Progenitor cell of endocrine pancreas (in vitro differentiated cells): ENCODE measurements at regions not wholly inside any gene's neighbourhood (a gene's known extent, or its start where the extent isn't known, plus 50 kb on each side); places are given as distances from the start of the nearest gene placed in this dataset.

Experiments
- DNase-seq: peaks from one replicate; pipeline ENCODE4 v3.0.0; 2021; ENCODE audit warnings: low spot score; ENCODE audit not compliant: unreplicated experiment
- H3K27ac Mint-ChIP-seq: 2 replicates; pipeline ENCODE4 v1.8.0; 2021; ENCODE audit warnings: mild to moderate bottlenecking, moderate library complexity, mixed read lengths
- H3K27me3 Mint-ChIP-seq: 2 replicates; pipeline ENCODE4 v1.8.0; 2021; ENCODE audit warnings: mixed read lengths
- H3K36me3 Mint-ChIP-seq: 2 replicates; pipeline ENCODE4 v1.8.0; 2022; ENCODE audit warnings: mixed read lengths; ENCODE audit not compliant: insufficient read depth
- H3K4me1 Mint-ChIP-seq: 2 replicates; pipeline ENCODE4 v1.8.0; 2021; ENCODE audit warnings: low read depth, mixed read lengths
- H3K4me3 Mint-ChIP-seq: 2 replicates; pipeline ENCODE4 v1.8.0; 2021; ENCODE audit warnings: low read depth, mild to moderate bottlenecking, moderate library complexity, mixed read lengths
- H3K9me3 Mint-ChIP-seq: 2 replicates; pipeline ENCODE4 v1.8.0; 2021; ENCODE audit warnings: low read depth, mixed read lengths
- CTCF ChIP-seq: fragments of 200-600 bp; sonication (generic); IDR thresholded peaks from one replicate; pipeline ENCODE4 v1.5.0; 2021; ENCODE audit warnings: antibody characterized with exemption, mild to moderate bottlenecking; ENCODE audit not compliant: unreplicated experiment

DNA sequence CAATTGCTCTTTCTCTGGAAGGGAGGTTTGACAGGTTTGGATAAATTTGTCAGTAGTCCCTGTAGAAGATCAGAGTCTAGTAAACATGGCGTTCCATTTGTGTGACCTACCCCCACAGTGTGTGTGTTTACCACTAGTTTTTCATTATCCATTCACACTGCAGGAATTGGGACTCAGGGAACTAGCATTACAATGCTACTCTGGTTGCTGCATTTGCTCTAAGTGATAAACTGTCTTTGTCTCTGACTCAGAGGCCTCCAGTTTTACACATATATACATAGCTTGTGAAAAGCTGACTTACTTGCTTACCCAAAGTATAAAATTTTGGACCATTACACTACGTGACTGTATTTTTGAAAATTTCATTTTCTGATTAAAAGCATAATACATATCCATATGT, 1604.0 kb downstream of the REEP3 start:
- Mint-ChIP-seq H3K4me3 (no peak overlapping the region), H3K4me1 (peaks cover 5% of the 10 kb centered on the region), H3K36me3 (no peaks in the 10 kb centered on the region), H3K27ac (no peak overlapping the region), H3K9me3 (peaks cover 10% of the 10 kb centered on the region), H3K27me3 (no peaks in the 10 kb centered on the region)
- TF ChIP-seq CTCF, result no peak
- DNase-seq, result no peak

- TF ChIP-seq CTCF, result no peak
- peaks cover 5% of the 10 kb centered on the region for H3K4me1 Mint-ChIP-seq
- no peak for DNase-seq
- H3K4me3 Mint-ChIP-seq, result no peak overlapping the region
- H3K9me3 Mint-ChIP-seq, result peaks cover 4% of the 10 kb centered on the region
- H3K36me3 Mint-ChIP-seq, result no peaks in the 10 kb centered on the region
- no peaks in the 10 kb centered on the region for H3K27me3 Mint-ChIP-seq
- H3K27ac Mint-ChIP-seq, result no peak overlapping the region
These were observed 1605.1 kb downstream of the REEP3 start for GRCh38 chr10:65126288-65126687.

- Mint-ChIP-seq H3K4me3 (no peak overlapping the region), H3K4me1 (peaks cover 1% of the 10 kb centered on the region), H3K36me3 (no peaks in the 10 kb centered on the region), H3K27me3 (no peaks in the 10 kb centered on the region), H3K27ac (no peak overlapping the region), H3K9me3 (no peaks in the 10 kb centered on the region)
- no peak for DNase-seq
- no peak for TF ChIP-seq CTCF
These were observed 1607.1 kb downstream of the REEP3 start for GRCh38 chr10:65128277-65128676.

- Mint-ChIP-seq H3K4me1 (peaks cover 1% of the 10 kb centered on the region), H3K36me3 (no peaks in the 10 kb centered on the region), H3K4me3 (no peak overlapping the region), H3K27ac (no peak overlapping the region), H3K27me3 (no peaks in the 10 kb centered on the region), H3K9me3 (no peaks in the 10 kb centered on the region)
- DNase-seq, result no peak
- no peak for TF ChIP-seq CTCF
These were observed 1609.1 kb downstream of the REEP3 start for GRCh38 chr10:65130162-65130758.

GRCh38 chr10:65133652-65134051, 1612.5 kb downstream of the REEP3 start:
- no peak for TF ChIP-seq CTCF

More at GRCh38 chr10:65133652-65134051, 1612.5 kb downstream of the REEP3 start:
- no peaks in the 10 kb centered on the region for H3K9me3 Mint-ChIP-seq
- DNase-seq, result no peak
- H3K4me1 Mint-ChIP-seq, result no peaks in the 10 kb centered on the region
- H3K27me3 Mint-ChIP-seq, result no peaks in the 10 kb centered on the region
- H3K4me3 Mint-ChIP-seq, result no peak overlapping the region
- H3K36me3 Mint-ChIP-seq, result no peaks in the 10 kb centered on the region
- H3K27ac Mint-ChIP-seq, result no peak overlapping the region
